ENCODE measurements at regions not wholly inside any gene's neighbourhood (a gene's known extent, or its start where the extent isn't known, plus 50 kb on each side); places are given as distances from the start of the nearest gene placed in this dataset.

DNA sequence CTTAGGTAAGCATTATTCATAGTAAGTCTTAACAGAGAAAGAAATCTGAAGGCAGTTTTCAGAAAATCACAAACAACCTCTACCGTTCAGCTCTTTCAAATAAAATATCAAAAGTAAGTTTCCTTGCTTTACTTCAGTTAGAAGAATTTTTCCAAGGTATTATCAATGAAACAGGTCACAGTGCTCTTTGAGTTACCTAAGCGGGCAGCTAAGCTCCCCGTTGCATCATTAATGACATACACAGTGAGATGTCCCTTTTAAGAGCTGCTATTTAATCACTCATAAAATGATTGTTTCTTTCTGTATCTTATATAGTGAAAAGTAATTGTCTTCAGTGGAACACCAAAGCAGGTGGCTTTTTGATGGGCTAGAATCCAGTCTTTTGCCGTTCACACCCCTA is 86.2 kb upstream of the PIK3R1 start:
- Histone ChIP-seq H3K9me3 (replicated peaks; ENCODE audit: control insufficient read depth, insufficient read depth, low read length) (no peaks in the 10 kb centered on the region), H3K79me2 (ENCODE audit: control insufficient read depth, insufficient read depth, low read length) (no peaks in the 10 kb centered on the region), H3K4me1 (ENCODE audit: control insufficient read depth, extremely low read depth, insufficient read depth, low read length) (no peaks in the 10 kb centered on the region), H3K4me3 (replicated peaks in 1 of 3; ENCODE audit: insufficient read depth in 1 of 3, low read depth in 1 of 3, low read length in 3 of 3) (no peak overlapping the region), H3K9ac (replicated peaks; ENCODE audit: extremely low read depth, insufficient read depth, low read length) (no peak overlapping the region), H3K4me2 (ENCODE audit: insufficient read depth, low read length) (no peak overlapping the region), H3K27me3 (ENCODE audit: control insufficient read depth in 2 of 2, insufficient read depth in 2 of 2, low read length in 2 of 2) (peaks cover 3 to 7% of the 10 kb centered on the region in 2 experiments), H3K36me3 (ENCODE audit: control insufficient read depth in 2 of 2, extremely low read depth in 1 of 2, insufficient read depth in 2 of 2, low read length in 2 of 2) (no peaks in the 10 kb centered on the region), H3K27ac (ENCODE audit: insufficient read depth, low read depth, low read length) (no peak overlapping the region), H3K9me1 (replicated peaks; ENCODE audit: control insufficient read depth, extremely low read depth, insufficient read depth, low read length) (no peaks in the 10 kb centered on the region), H4K20me1 (replicated peaks; ENCODE audit: control insufficient read depth, extremely low read depth, insufficient read depth, low read length) (no peaks in the 10 kb centered on the region), H2AFZ (ENCODE audit: low read depth, low read length) (no peak overlapping the region)
- DNase-seq (ENCODE audit: low read depth, low spot score) (no peak), FAIRE-seq (no peak)
- ChIA-PET CTCF (interaction anchor here (0.7 to 1.2 kb wide), 4 partner anchors 10 to 883 kb away, joined by 3 to 5 read pairs (median 3); no protein-coding TSS in a partner anchor), POLR2A (no interaction called here)
- TF ChIP-seq GATA2 (IDR thresholded peaks at IDR 0.05; ENCODE audit: insufficient read depth, insufficient read length, low read depth, low read length) (no peak), FOS (IDR thresholded peaks at IDR 0.05; ENCODE audit: borderline replicate concordance, insufficient read depth, low read length) (no peak), JUN (IDR thresholded peaks at IDR 0.05; ENCODE audit: borderline replicate concordance, insufficient read depth, insufficient read length, low read depth) (no peak), EZH2 (IDR thresholded peaks at IDR 0.05; ENCODE audit: borderline replicate concordance, low read depth, low read length, severe bottlenecking) (no peak), POLR2AphosphoS5 (IDR thresholded peaks at IDR 0.05; ENCODE audit: insufficient read depth, low read depth, low read length) (no peak), POLR2A (IDR thresholded peaks at IDR 0.05; ENCODE audit: low read depth, low read length) (no peak), MYC (IDR thresholded peaks at IDR 0.05; ENCODE audit: low read depth, low read length) (no peak)
- TF ChIP-seq, protein P1, sequence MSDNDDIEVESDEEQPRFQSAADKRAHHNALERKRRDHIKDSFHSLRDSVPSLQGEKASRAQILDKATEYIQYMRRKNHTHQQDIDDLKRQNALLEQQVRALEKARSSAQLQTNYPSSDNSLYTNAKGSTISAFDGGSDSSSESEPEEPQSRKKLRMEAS (IDR thresholded peaks at IDR 0.05; ENCODE audit: insufficient read depth, insufficient read length): no peak
- TF ChIP-seq, protein P2, sequence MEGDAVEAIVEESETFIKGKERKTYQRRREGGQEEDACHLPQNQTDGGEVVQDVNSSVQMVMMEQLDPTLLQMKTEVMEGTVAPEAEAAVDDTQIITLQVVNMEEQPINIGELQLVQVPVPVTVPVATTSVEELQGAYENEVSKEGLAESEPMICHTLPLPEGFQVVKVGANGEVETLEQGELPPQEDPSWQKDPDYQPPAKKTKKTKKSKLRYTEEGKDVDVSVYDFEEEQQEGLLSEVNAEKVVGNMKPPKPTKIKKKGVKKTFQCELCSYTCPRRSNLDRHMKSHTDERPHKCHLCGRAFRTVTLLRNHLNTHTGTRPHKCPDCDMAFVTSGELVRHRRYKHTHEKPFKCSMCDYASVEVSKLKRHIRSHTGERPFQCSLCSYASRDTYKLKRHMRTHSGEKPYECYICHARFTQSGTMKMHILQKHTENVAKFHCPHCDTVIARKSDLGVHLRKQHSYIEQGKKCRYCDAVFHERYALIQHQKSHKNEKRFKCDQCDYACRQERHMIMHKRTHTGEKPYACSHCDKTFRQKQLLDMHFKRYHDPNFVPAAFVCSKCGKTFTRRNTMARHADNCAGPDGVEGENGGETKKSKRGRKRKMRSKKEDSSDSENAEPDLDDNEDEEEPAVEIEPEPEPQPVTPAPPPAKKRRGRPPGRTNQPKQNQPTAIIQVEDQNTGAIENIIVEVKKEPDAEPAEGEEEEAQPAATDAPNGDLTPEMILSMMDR (IDR thresholded peaks at IDR 0.05; ENCODE audit: extremely low read depth in 1 of 2, insufficient read depth in 1 of 2, low read depth in 1 of 2, low read length in 2 of 2): no peak
- intact Hi-C loops (cut with micrococcal nuclease): no loop called here
- dilution Hi-C loops (cut with MboI; ENCODE audit: extremely low pct_ligation_motif_present, low sequenced_read_pairs): no loop called here
- no TSS peak for BruUV-seq (replicated peaks)

Data from endothelial cell of umbilical vein (primary cell).